HCT116 (cell line): ENCODE measurements at regions not wholly inside any gene's neighbourhood (a gene's known extent, or its start where the extent isn't known, plus 50 kb on each side); places are given as distances from the start of the nearest gene placed in this dataset.

ENCODE experiments used
- CBX3 ChIP-seq: IDR thresholded peaks from 2 replicates; pipeline ENCODE4 v1.6.1; 2012; ENCODE audit warnings: low read depth
- CTCF ChIP-seq, 3 experiments: fragments of 200-600 bp in 1 of 3; sonication (generic) in 1 of 3; IDR thresholded peaks in 2 of 3; conservative IDR thresholded peaks in 1 of 3; 2 replicates each; pipeline ENCODE4 v1.5.1; 2012 to 2017; ENCODE audit warnings: low read depth in 2 of 3, low read length in 2 of 3, antibody characterized with exemption in 1 of 3, borderline replicate concordance in 1 of 3, control low read depth in 1 of 3, mild to moderate bottlenecking in 1 of 3, mixed read lengths in 1 of 3, mixed run types in 1 of 3, moderate library complexity in 1 of 3; ENCODE audit not compliant: insufficient read depth in 1 of 3
- EZH2 ChIP-seq: fragments of 200-600 bp; sonication (generic); IDR thresholded peaks from 2 replicates; pipeline ENCODE4 v1.6.1; 2017; ENCODE audit warnings: antibody characterized with exemption, mixed run types
- EZH2phosphoT487 ChIP-seq: fragments of 200-600 bp; IDR thresholded peaks from 2 replicates; pipeline ENCODE4 v1.6.1; 2018; ENCODE audit warnings: antibody characterized with exemption, borderline replicate concordance
- POLR2A ChIP-seq: IDR thresholded peaks from 2 replicates; pipeline ENCODE4 v1.7.0; 2011; ENCODE audit warnings: borderline replicate concordance; ENCODE audit not compliant: insufficient read depth, insufficient read length; ENCODE audit errors: extremely low read depth
- REST ChIP-seq: IDR thresholded peaks from 2 replicates; pipeline ENCODE4 v1.6.1; 2012; ENCODE audit warnings: low read depth
- SP1 ChIP-seq: IDR thresholded peaks from 2 replicates; pipeline ENCODE4 v1.6.1; 2012; ENCODE audit warnings: low read depth
- SRF ChIP-seq: IDR thresholded peaks from 2 replicates; pipeline ENCODE4 v1.6.1; 2012; ENCODE audit warnings: low read depth
- ZFX ChIP-seq: fragments of 450-650 bp; IDR thresholded peaks from 2 replicates; pipeline ENCODE4 v1.6.1; 2017

- no peak for TF ChIP-seq CTCF (IDR thresholded peaks at IDR 0.05 in 2 of 3, conservative IDR thresholded peaks at IDR 0.05 in 1 of 3; ENCODE audit: borderline replicate concordance in 1 of 3, insufficient read depth in 1 of 3, low read depth in 2 of 3, low read length in 2 of 3)
- no peak for TF ChIP-seq EZH2phosphoT487
- TF ChIP-seq EZH2, result no peak
- TF ChIP-seq REST, result no peak
- TF ChIP-seq SRF, result no peak
- TF ChIP-seq SP1, result no peak
- TF ChIP-seq CBX3, result no peak
- TF ChIP-seq ZFX, result no peak
- no peak for TF ChIP-seq POLR2A
These were observed 549.9 kb downstream of the ANXA1 start for GRCh38 chr9:73701415-73702057.
